ENCODE measurements at regions not wholly inside any gene's neighbourhood (a gene's known extent, or its start where the extent isn't known, plus 50 kb on each side); places are given as distances from the start of the nearest gene placed in this dataset.

- no peak for TF ChIP-seq CTCF (IDR thresholded peaks at IDR 0.05)
- no peak for TF ChIP-seq EZH2 (IDR thresholded peaks at IDR 0.05; ENCODE audit: borderline replicate concordance, insufficient read depth, low read depth, low read length, poor library complexity, severe bottlenecking)
These were observed 137.9 kb downstream of the VEGFA start for GRCh38 chr6:43907789-43908472.

Data from B cell (primary cell).